Endothelial cell of umbilical vein (primary cell): ENCODE measurements at regions not wholly inside any gene's neighbourhood (a gene's known extent, or its start where the extent isn't known, plus 50 kb on each side); places are given as distances from the start of the nearest gene placed in this dataset.

Experiments
- EZH2 ChIP-seq: IDR thresholded peaks from 2 replicates; pipeline ENCODE4 v1.6.1; 2012; ENCODE audit warnings: borderline replicate concordance, low read depth, mild to moderate bottlenecking, moderate library complexity, low read length, inconsistent platforms; ENCODE audit not compliant: severe bottlenecking
- FOS ChIP-seq: IDR thresholded peaks from 2 replicates; pipeline ENCODE4 v1.6.1; 2011; ENCODE audit warnings: mild to moderate bottlenecking, low read length, moderate library complexity, borderline replicate concordance; ENCODE audit not compliant: insufficient read depth
- GATA2 ChIP-seq: IDR thresholded peaks from 2 replicates; pipeline ENCODE4 v1.7.0; 2011; ENCODE audit warnings: low read depth, mild to moderate bottlenecking, moderate library complexity, mixed read lengths, low read length; ENCODE audit not compliant: insufficient read length, insufficient read depth
- POLR2A ChIP-seq: IDR thresholded peaks from 2 replicates; pipeline ENCODE4 v1.6.1; 2012; ENCODE audit warnings: low read depth, mild to moderate bottlenecking, control low read depth, low read length
- POLR2AphosphoS5 ChIP-seq: IDR thresholded peaks from 2 replicates; pipeline ENCODE4 v1.6.1; 2012; ENCODE audit warnings: low read depth, mild to moderate bottlenecking, control low read depth, low read length, moderate library complexity; ENCODE audit not compliant: insufficient read depth
- TF ChIP-seq, protein P1 (sequence below), 2 donors: IDR thresholded peaks; 1 replicate in 1 of 2; 2 replicates in 1 of 2; pipeline ENCODE4 v1.5.1; 2011; ENCODE audit warnings: low read length in 2 of 2, mild to moderate bottlenecking in 2 of 2, moderate library complexity in 2 of 2, control low read depth in 1 of 2, inconsistent platforms in 1 of 2, low read depth in 1 of 2; ENCODE audit not compliant: insufficient read depth in 1 of 2; ENCODE audit errors: extremely low read depth in 1 of 2
- TF ChIP-seq, protein P2 (sequence below): IDR thresholded peaks from 2 replicates; pipeline ENCODE4 v1.6.1; 2011; ENCODE audit not compliant: insufficient read depth, insufficient read length

DNA sequence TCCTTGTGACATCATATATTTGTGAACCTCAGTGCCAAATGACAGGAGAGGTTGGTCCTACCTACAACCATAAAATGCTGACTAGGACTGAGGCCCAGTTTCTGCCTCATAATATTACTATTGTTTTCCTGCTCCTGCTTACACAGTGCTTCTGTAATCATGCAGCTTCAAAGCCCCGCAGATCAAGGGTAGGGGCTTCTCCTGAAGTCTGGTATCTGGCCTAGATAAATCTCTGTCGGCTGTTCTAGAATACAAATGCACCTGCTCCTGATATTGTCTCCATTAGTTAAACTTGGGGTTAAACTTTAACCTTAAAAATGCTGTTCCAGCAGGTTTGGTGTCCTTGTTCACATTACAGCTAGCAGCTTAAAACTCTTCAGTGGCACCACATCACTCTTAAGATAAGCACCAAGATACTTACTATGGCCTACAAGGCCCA lies 552.4 kb downstream of the TUSC7 start:
- no peak for TF ChIP-seq EZH2
- TF ChIP-seq, protein P1, sequence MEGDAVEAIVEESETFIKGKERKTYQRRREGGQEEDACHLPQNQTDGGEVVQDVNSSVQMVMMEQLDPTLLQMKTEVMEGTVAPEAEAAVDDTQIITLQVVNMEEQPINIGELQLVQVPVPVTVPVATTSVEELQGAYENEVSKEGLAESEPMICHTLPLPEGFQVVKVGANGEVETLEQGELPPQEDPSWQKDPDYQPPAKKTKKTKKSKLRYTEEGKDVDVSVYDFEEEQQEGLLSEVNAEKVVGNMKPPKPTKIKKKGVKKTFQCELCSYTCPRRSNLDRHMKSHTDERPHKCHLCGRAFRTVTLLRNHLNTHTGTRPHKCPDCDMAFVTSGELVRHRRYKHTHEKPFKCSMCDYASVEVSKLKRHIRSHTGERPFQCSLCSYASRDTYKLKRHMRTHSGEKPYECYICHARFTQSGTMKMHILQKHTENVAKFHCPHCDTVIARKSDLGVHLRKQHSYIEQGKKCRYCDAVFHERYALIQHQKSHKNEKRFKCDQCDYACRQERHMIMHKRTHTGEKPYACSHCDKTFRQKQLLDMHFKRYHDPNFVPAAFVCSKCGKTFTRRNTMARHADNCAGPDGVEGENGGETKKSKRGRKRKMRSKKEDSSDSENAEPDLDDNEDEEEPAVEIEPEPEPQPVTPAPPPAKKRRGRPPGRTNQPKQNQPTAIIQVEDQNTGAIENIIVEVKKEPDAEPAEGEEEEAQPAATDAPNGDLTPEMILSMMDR (IDR thresholded peaks at IDR 0.05; ENCODE audit: extremely low read depth in 1 of 2, insufficient read depth in 1 of 2, low read depth in 1 of 2, low read length in 2 of 2): no peak
- TF ChIP-seq POLR2AphosphoS5: no peak
- no peak for TF ChIP-seq FOS
- TF ChIP-seq, protein P2, sequence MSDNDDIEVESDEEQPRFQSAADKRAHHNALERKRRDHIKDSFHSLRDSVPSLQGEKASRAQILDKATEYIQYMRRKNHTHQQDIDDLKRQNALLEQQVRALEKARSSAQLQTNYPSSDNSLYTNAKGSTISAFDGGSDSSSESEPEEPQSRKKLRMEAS: no peak
- TF ChIP-seq GATA2: no peak
- no peak for TF ChIP-seq POLR2A
